ENCODE measurements at regions not wholly inside any gene's neighbourhood (a gene's known extent, or its start where the extent isn't known, plus 50 kb on each side); places are given as distances from the start of the nearest gene placed in this dataset.

- Histone ChIP-seq H3K4me1 (ENCODE audit: control insufficient read depth in 2 of 2, insufficient read depth in 2 of 2, low read length in 2 of 2) (no peaks in the 10 kb centered on the region), H3K36me3 (ENCODE audit: control insufficient read depth in 2 of 2, insufficient read depth in 2 of 2, low read length in 1 of 2) (no peaks in the 10 kb centered on the region), H3K27ac (ENCODE audit: low read depth in 1 of 2, low read length in 1 of 2) (no peak overlapping the region), H3K27me3 (ENCODE audit: control insufficient read depth in 2 of 2, insufficient read depth in 1 of 2, low read length in 1 of 2) (no peaks in the 10 kb centered on the region), H3K4me3 (ENCODE audit: low read length in 2 of 2) (no peak overlapping the region), H3K9me3 (ENCODE audit: control insufficient read depth in 2 of 2, insufficient read depth in 1 of 2, low read length in 1 of 2) (no peaks in the 10 kb centered on the region)
- WGBS = 92% methylated on average over 3 of the region's 3 CpGs
- DNase-seq (ENCODE audit: low read depth in 6 of 9, low spot score in 9 of 9) = no peak
Observed at GRCh38 chr3:25133588-25133987, 294.5 kb upstream of the RARB start.

- 98% methylated on average over 2 of the region's 2 CpGs for WGBS
- H3K4me1 ChIP-seq (ENCODE audit: control insufficient read depth in 2 of 2, insufficient read depth in 2 of 2, low read length in 2 of 2) = no peaks in the 10 kb centered on the region
- H3K36me3 ChIP-seq (ENCODE audit: control insufficient read depth in 2 of 2, insufficient read depth in 2 of 2, low read length in 1 of 2) = no peaks in the 10 kb centered on the region
- H3K27me3 ChIP-seq (ENCODE audit: control insufficient read depth in 2 of 2, insufficient read depth in 1 of 2, low read length in 1 of 2) = no peaks in the 10 kb centered on the region
- H3K9me3 ChIP-seq (ENCODE audit: control insufficient read depth in 2 of 2, insufficient read depth in 1 of 2, low read length in 1 of 2) = no peaks in the 10 kb centered on the region
- no peak for DNase-seq (ENCODE audit: low read depth in 6 of 9, low spot score in 9 of 9)
- no peak overlapping the region for H3K27ac ChIP-seq (ENCODE audit: low read depth in 1 of 2, low read length in 1 of 2)
- H3K4me3 ChIP-seq (ENCODE audit: low read length in 2 of 2) = no peak overlapping the region
Observed at GRCh38 chr3:25137606-25138005, 290.5 kb upstream of the RARB start.

DNA sequence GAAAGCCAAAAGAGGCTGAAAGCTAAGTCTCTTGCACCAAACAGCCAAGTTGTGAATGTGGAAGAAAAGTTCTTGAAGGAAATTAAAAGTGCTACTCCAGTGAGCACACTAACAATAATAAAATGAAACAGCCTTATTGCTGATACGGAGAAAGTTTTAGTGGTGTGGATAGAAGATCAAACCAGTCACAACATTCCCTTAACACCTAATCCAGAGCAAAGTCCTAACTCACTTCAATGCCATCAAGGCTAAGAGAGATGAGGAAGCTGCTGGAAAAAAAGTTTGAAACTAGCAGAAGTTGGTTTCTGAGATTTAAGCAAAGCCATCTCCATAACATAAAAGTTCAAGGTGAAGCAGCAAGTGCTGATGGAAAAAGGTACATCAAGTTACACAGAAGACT is 288.8 kb upstream of the RARB start:
- Histone ChIP-seq H3K4me1 (ENCODE audit: control insufficient read depth in 2 of 2, insufficient read depth in 2 of 2, low read length in 2 of 2) (no peaks in the 10 kb centered on the region), H3K36me3 (ENCODE audit: control insufficient read depth in 2 of 2, insufficient read depth in 2 of 2, low read length in 1 of 2) (no peaks in the 10 kb centered on the region), H3K4me3 (ENCODE audit: low read length in 2 of 2) (no peak overlapping the region), H3K9me3 (ENCODE audit: control insufficient read depth in 2 of 2, insufficient read depth in 1 of 2, low read length in 1 of 2) (no peaks in the 10 kb centered on the region), H3K27ac (ENCODE audit: low read depth in 1 of 2, low read length in 1 of 2) (no peak overlapping the region), H3K27me3 (ENCODE audit: control insufficient read depth in 2 of 2, insufficient read depth in 1 of 2, low read length in 1 of 2) (no peaks in the 10 kb centered on the region)
- no peak for DNase-seq (ENCODE audit: low read depth in 6 of 9, low spot score in 9 of 9)
- WGBS = 93% methylated on average over 1 of the region's 1 CpG

DNA sequence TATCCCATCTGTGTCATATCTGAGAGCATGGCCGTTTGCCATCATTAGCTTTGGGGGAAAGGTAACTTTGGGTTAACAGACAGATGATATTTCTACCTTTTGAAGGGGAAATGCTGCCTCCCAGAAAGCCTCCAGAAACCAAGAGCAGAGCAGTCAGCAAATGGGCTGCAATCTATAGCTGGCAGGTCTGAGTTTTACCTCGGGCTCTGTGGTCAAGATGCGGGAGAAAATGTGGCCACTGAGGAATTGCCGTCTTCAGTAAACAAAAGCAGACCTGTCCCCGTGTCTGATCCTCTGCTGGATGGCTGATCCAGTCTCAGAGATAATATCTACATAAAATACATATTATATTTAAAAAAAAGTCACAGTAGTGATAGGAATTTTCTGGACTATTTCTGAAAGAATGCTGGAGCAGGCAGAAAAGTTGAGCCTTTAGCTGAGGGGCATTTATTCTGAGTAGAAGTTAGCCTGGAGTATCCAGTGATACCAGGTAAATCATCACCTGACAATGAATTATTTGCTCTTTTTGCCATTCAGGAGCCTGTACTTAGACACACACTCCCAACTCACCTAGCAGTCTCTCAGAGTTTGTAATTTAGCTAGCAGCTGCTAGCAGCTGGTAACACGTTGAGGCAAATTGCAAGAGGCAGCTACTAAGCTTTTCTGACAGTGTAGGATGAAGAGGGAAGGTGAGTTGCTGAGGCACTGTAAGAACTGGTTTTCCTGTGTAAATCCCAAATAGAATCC is 285.3 kb upstream of the RARB start:
- no peaks in the 10 kb centered on the region for H3K9me3 ChIP-seq (ENCODE audit: control insufficient read depth in 2 of 2, insufficient read depth in 1 of 2, low read length in 1 of 2)
- H3K4me3 ChIP-seq (ENCODE audit: low read length in 2 of 2) = no peak overlapping the region
- no peaks in the 10 kb centered on the region for H3K4me1 ChIP-seq (ENCODE audit: control insufficient read depth in 2 of 2, insufficient read depth in 2 of 2, low read length in 2 of 2)
- WGBS = 68% methylated on average over 6 of the region's 6 CpGs
- H3K27ac ChIP-seq (ENCODE audit: low read depth in 1 of 2, low read length in 1 of 2) = no peak overlapping the region
- no peak for DNase-seq (ENCODE audit: low read depth in 6 of 9, low spot score in 9 of 9)
- no peaks in the 10 kb centered on the region for H3K36me3 ChIP-seq (ENCODE audit: control insufficient read depth in 2 of 2, insufficient read depth in 2 of 2, low read length in 1 of 2)
- no peaks in the 10 kb centered on the region for H3K27me3 ChIP-seq (ENCODE audit: control insufficient read depth in 2 of 2, insufficient read depth in 1 of 2, low read length in 1 of 2)

DNA sequence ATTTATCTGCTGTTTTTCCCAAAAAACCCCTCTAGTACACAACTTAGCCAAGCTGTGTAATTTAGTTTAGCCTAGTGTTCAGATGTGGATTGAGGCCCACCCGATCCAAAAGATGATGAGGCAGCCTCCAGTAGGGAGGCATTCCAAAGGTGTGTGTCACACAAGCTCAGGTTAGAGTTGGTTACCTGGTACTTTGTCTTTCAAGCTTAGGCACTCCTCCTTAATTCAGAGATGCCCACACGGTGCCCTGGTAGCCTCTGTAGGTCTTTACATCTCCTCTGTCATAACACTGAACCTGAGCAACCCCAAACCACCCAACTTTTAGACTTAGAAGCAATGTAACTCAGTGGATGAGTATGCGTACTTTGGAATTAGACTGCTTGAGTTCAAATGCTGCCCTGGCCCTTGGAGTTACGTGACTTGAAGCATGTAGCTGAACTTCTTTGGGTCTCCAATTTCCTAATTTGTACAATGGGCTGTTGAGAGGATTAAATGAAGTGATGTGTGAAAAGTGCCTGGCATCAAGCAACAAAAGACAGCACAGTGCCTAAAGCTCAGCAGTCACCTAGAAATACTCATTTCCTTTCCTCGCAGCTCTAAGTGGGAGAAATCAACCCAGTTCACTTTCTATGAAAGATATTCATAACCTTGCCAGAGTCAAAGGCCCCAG is 284.6 kb upstream of the RARB start:
- DNase-seq (ENCODE audit: low read depth in 6 of 9, low spot score in 9 of 9) = no peak
- H3K36me3 ChIP-seq (ENCODE audit: control insufficient read depth in 2 of 2, insufficient read depth in 2 of 2, low read length in 1 of 2) = no peaks in the 10 kb centered on the region
- no peak overlapping the region for H3K27ac ChIP-seq (ENCODE audit: low read depth in 1 of 2, low read length in 1 of 2)
- no peaks in the 10 kb centered on the region for H3K4me1 ChIP-seq (ENCODE audit: control insufficient read depth in 2 of 2, insufficient read depth in 2 of 2, low read length in 2 of 2)
- 82% methylated on average over 5 of the region's 5 CpGs for WGBS
- no peaks in the 10 kb centered on the region for H3K27me3 ChIP-seq (ENCODE audit: control insufficient read depth in 2 of 2, insufficient read depth in 1 of 2, low read length in 1 of 2)
- no peaks in the 10 kb centered on the region for H3K9me3 ChIP-seq (ENCODE audit: control insufficient read depth in 2 of 2, insufficient read depth in 1 of 2, low read length in 1 of 2)
- H3K4me3 ChIP-seq (ENCODE audit: low read length in 2 of 2) = no peak overlapping the region

DNA sequence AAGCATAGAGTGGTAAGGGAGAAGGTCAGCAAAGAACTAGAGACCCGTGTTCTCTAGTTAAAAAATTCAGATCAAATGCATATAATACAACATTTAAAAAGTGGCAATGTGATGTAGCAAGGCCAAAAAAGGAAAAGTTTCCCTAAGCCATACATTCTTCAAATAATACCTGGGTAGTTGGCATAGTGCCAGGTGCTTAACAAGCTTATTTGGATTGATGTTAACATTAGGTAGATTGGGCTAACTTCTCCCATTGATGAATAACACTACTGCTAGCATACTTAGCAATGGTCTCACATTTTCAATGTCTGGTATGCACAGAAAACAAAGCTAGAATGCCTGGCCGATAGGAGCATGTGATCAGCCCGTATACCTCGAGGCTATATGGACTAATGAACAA is 283.6 kb upstream of the RARB start:
- H3K4me3 ChIP-seq (ENCODE audit: low read length in 2 of 2) = no peak overlapping the region
- H3K36me3 ChIP-seq (ENCODE audit: control insufficient read depth in 2 of 2, insufficient read depth in 2 of 2, low read length in 1 of 2) = no peaks in the 10 kb centered on the region
- H3K27me3 ChIP-seq (ENCODE audit: control insufficient read depth in 2 of 2, insufficient read depth in 1 of 2, low read length in 1 of 2) = no peaks in the 10 kb centered on the region
- no peaks in the 10 kb centered on the region for H3K9me3 ChIP-seq (ENCODE audit: control insufficient read depth in 2 of 2, insufficient read depth in 1 of 2, low read length in 1 of 2)
- H3K4me1 ChIP-seq (ENCODE audit: control insufficient read depth in 2 of 2, insufficient read depth in 2 of 2, low read length in 2 of 2) = no peaks in the 10 kb centered on the region
- H3K27ac ChIP-seq (ENCODE audit: low read depth in 1 of 2, low read length in 1 of 2) = no peak overlapping the region
- DNase-seq (ENCODE audit: low read depth in 6 of 9, low spot score in 9 of 9) = no peak
- WGBS = 87% methylated on average over 4 of the region's 4 CpGs

DNA sequence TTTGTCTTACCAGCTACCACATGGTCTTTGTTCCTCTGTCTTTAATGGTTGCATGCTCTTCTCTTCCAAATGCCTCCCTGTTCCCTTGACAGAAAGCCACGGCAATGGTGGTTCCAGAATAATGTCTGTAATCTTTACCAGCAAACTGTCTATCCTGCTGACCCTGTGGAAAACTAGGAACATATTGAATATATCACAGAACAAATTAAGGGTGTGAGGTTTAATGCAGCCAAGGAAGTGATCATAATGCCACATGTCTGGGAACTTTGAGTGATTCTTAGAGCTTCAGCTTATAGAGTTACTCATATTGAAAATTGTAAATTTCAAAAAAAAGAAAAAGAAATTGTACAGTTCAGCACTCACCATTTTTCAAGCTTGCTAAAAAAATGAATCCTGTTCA is 282.9 kb upstream of the RARB start:
- no peaks in the 10 kb centered on the region for H3K27me3 ChIP-seq (ENCODE audit: control insufficient read depth in 2 of 2, insufficient read depth in 1 of 2, low read length in 1 of 2)
- no peak overlapping the region for H3K4me3 ChIP-seq (ENCODE audit: low read length in 2 of 2)
- no peaks in the 10 kb centered on the region for H3K4me1 ChIP-seq (ENCODE audit: control insufficient read depth in 2 of 2, insufficient read depth in 2 of 2, low read length in 2 of 2)
- H3K9me3 ChIP-seq (ENCODE audit: control insufficient read depth in 2 of 2, insufficient read depth in 1 of 2, low read length in 1 of 2) = no peaks in the 10 kb centered on the region
- DNase-seq (ENCODE audit: low read depth in 6 of 9, low spot score in 9 of 9) = no peak
- WGBS = 85% methylated on average over 1 of the region's 1 CpG
- no peaks in the 10 kb centered on the region for H3K36me3 ChIP-seq (ENCODE audit: control insufficient read depth in 2 of 2, insufficient read depth in 2 of 2, low read length in 1 of 2)
- no peak overlapping the region for H3K27ac ChIP-seq (ENCODE audit: low read depth in 1 of 2, low read length in 1 of 2)

- WGBS = 98% methylated on average over 1 of the region's 1 CpG
- no peak overlapping the region for H3K27ac ChIP-seq (ENCODE audit: low read depth in 1 of 2, low read length in 1 of 2)
- no peaks in the 10 kb centered on the region for H3K4me1 ChIP-seq (ENCODE audit: control insufficient read depth in 2 of 2, insufficient read depth in 2 of 2, low read length in 2 of 2)
Observed at GRCh38 chr3:25150199-25150598, 277.9 kb upstream of the RARB start.

GRCh38 chr3:25151281-25151902 is 276.7 kb upstream of the RARB start:
- Histone ChIP-seq H3K4me1 (ENCODE audit: control insufficient read depth in 2 of 2, insufficient read depth in 2 of 2, low read length in 2 of 2) (no peaks in the 10 kb centered on the region), H3K9me3 (ENCODE audit: control insufficient read depth in 2 of 2, insufficient read depth in 1 of 2, low read length in 1 of 2) (no peaks in the 10 kb centered on the region), H3K36me3 (ENCODE audit: control insufficient read depth in 2 of 2, insufficient read depth in 2 of 2, low read length in 1 of 2) (no peaks in the 10 kb centered on the region), H3K4me3 (ENCODE audit: low read length in 2 of 2) (no peak overlapping the region), H3K27ac (ENCODE audit: low read depth in 1 of 2, low read length in 1 of 2) (no peak overlapping the region), H3K27me3 (ENCODE audit: control insufficient read depth in 2 of 2, insufficient read depth in 1 of 2, low read length in 1 of 2) (no peaks in the 10 kb centered on the region)
- DNase-seq (ENCODE audit: low read depth in 6 of 9, low spot score in 9 of 9) = no peak
- 55% methylated on average over 10 of the region's 10 CpGs for WGBS

More at GRCh38 chr3:25150199-25150598, 277.9 kb upstream of the RARB start:
- Histone ChIP-seq H3K4me3 (ENCODE audit: low read length in 2 of 2) (no peak overlapping the region), H3K36me3 (ENCODE audit: control insufficient read depth in 2 of 2, insufficient read depth in 2 of 2, low read length in 1 of 2) (no peaks in the 10 kb centered on the region), H3K27me3 (ENCODE audit: control insufficient read depth in 2 of 2, insufficient read depth in 1 of 2, low read length in 1 of 2) (no peaks in the 10 kb centered on the region), H3K9me3 (ENCODE audit: control insufficient read depth in 2 of 2, insufficient read depth in 1 of 2, low read length in 1 of 2) (no peaks in the 10 kb centered on the region)
- no peak for DNase-seq (ENCODE audit: low read depth in 6 of 9, low spot score in 9 of 9)

Data from thymus (tissue), 11 donors.